Ovary (tissue), 7 donors: ENCODE measurements at regions not wholly inside any gene's neighbourhood (a gene's known extent, or its start where the extent isn't known, plus 50 kb on each side); places are given as distances from the start of the nearest gene placed in this dataset.

ENCODE experiments used
- DNase-seq, 5 donors: peaks; one replicate each; pipeline ENCODE4 v3.0.0-alpha.2; 2019 to 2020
- H3K27ac ChIP-seq, 2 donors: fragments of 200-600 bp; one replicate each; pipeline versions ENCODE4 v1.5.1 to v1.8.0; 2019 to 2022
- H3K27me3 ChIP-seq: fragments of 200-600 bp; one replicate; pipeline ENCODE4 v1.8.0; 2022
- H3K36me3 ChIP-seq: fragments of 200-600 bp; sonication (generic); one replicate; pipeline ENCODE4 v1.5.1; 2019
- H3K4me1 ChIP-seq: one replicate; pipeline ENCODE4 v1.8.1; 2013; ENCODE audit warnings: mild to moderate bottlenecking, moderate library complexity; ENCODE audit not compliant: insufficient read depth
- H3K4me3 ChIP-seq: fragments of 200-600 bp; sonication (generic); one replicate; pipeline ENCODE4 v1.5.1; 2017
- H3K9me3 ChIP-seq, 2 donors: fragments of 200-600 bp in 1 of 2; sonication (generic) in 1 of 2; one replicate each; pipeline versions ENCODE4 v1.5.1 to v1.8.1; 2013 to 2019; ENCODE audit warnings: mild to moderate bottlenecking in 1 of 2, moderate library complexity in 1 of 2
- CTCF ChIP-seq, 3 donors: fragments of 450-650 bp in 2 of 3; fragments of 200-600 bp in 1 of 3; IDR thresholded peaks; one replicate each; pipeline versions ENCODE4 v1.5.1 to v1.8.0; 2016 to 2022; ENCODE audit warnings: antibody characterized with exemption in 3 of 3, mild to moderate bottlenecking in 1 of 3
- EP300 ChIP-seq: sonication (generic); formaldehyde crosslinking; IDR thresholded peaks from one replicate; pipeline ENCODE4 v1.6.1; 2017; ENCODE audit warnings: antibody characterized with exemption
- POLR2A ChIP-seq: fragments of 450-650 bp; IDR thresholded peaks from one replicate; pipeline ENCODE4 v1.6.1; 2017; ENCODE audit warnings: antibody characterized with exemption, mild to moderate bottlenecking, moderate library complexity
- WGBS, 3 donors: extraction: QIAGEN DNeasy Blood & Tissue Kit in 1 of 3; methylation state at CpG; one replicate each; pipeline versions ENCODE4 v1.1.5 to v1.1.7; 2013 to 2017; 5-methylcytosine and 5-hydroxymethylcytosine counted together
- intact Hi-C, 4 donors: fragments of 100-400 bp; cut with DNase I; formaldehyde crosslinking; loops; one replicate each; pipeline versions ENCODE4 v1.11.0 to v1.15.1; 2022 to 2023
- donor health status: DM: no; HTN: no; CAD: no; lungs with moderate emphysema.
- donor health status: DM: no; HTN: no; CAD: no.
- donor health status: Bipolar disorder and iron deficiency.
- donor health status: DM: no; HTN: no; CAD: no.
- donor health status: DM: yes; HTN: yes; CAD: no.

- Histone ChIP-seq H3K27ac (no peak overlapping the region), H3K4me3 (no peak overlapping the region), H3K36me3 (no peaks in the 10 kb centered on the region), H3K9me3 (no peaks in the 10 kb centered on the region), H3K4me1 (no peaks in the 10 kb centered on the region), H3K27me3 (no peaks in the 10 kb centered on the region)
- 40 to 62% (median 46%) methylated on average over 5 of the region's 5 CpGs for WGBS, 3 donors
- no peak for DNase-seq
- intact Hi-C loops: no loop called here
- no peak for TF ChIP-seq CTCF (IDR thresholded peaks at IDR 0.05)
- no peak for TF ChIP-seq POLR2A
- TF ChIP-seq EP300: no peak
Observed at GRCh38 chr11:42772886-42773285, 538.9 kb upstream of the API5 start.

DNA sequence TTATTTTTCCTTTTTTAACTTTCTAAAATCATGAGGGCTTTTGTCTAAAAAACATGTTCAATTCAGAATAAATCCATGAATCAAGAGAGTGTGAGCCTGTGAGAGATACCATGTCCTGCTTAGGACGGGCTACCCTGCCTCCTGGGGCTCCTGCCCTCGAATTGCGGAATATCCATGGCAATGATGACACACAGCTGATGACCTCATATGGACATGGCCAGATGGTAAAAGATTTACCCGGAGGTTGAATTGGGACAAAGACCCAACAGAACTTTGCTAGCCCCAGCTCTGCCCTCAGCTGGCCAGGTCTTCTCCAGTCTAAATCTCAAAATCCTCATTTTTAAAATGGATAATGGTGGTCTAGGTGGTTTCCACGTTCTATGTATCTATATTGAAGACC is 538.1 kb upstream of the API5 start:
- WGBS, 3 donors: 72 to 80% (median 80%) methylated on average over 5 of the region's 5 CpGs
- intact Hi-C loops: no loop called here
- no peak for DNase-seq
- H3K4me1 ChIP-seq: no peaks in the 10 kb centered on the region
- H3K36me3 ChIP-seq: no peaks in the 10 kb centered on the region
- no peak overlapping the region for H3K27ac ChIP-seq
- no peak overlapping the region for H3K4me3 ChIP-seq
- no peaks in the 10 kb centered on the region for H3K9me3 ChIP-seq
- H3K27me3 ChIP-seq: no peaks in the 10 kb centered on the region
- TF ChIP-seq CTCF (IDR thresholded peaks at IDR 0.05) (no peak), EP300 (no peak)

DNA sequence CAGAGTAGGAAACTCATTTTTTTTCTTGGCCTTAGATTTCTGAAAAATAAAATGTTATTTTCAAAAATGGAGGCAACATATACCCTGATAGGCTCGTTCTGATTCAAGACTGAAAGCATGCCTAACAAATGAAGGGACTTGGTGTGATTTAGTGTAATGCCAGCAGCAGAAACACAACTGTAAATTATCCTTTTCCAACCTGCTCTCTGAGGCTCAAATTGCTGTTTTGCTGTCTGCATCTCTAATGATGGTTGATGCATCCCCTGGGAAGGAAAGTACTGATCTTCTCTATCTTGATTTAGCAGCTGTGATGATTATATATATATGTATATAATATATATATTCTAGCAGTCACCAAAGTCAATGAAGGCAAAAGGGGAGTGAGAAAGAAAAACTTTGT is 537.2 kb upstream of the API5 start:
- TF ChIP-seq CTCF (IDR thresholded peaks at IDR 0.05) (no peak), POLR2A (no peak), EP300 (no peak)
- DNase-seq: no peak
- intact Hi-C loops: no loop called here
- Histone ChIP-seq H3K9me3 (no peaks in the 10 kb centered on the region), H3K27ac (no peak overlapping the region), H3K4me1 (no peaks in the 10 kb centered on the region), H3K36me3 (no peaks in the 10 kb centered on the region), H3K27me3 (no peaks in the 10 kb centered on the region), H3K4me3 (no peak overlapping the region)
- 20 to 38% (median 28%) methylated on average over 1 of the region's 1 CpG for WGBS, 3 donors

DNA sequence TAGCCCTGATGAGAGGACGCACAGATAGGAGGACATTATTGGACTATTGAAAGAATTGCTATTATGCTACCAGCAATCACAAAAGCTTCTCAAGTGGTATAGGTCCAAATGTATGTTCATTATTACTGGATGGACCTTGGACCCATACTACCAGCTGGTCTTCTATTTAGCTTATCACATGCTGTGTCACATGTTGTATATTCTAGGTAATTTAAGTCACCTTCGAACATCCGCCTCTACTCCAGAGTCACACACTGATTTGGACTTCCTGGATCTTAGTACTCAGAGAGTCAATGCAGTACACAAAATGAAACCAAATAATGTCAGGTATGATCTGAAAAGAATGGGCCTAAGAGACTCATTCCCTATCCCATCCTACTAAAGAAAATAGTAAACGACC is 534.0 kb upstream of the API5 start:
- intact Hi-C loops: no loop called here
- H3K27ac ChIP-seq: no peak overlapping the region
- no peak for TF ChIP-seq POLR2A
- TF ChIP-seq CTCF (IDR thresholded peaks at IDR 0.05): no peak
- no peak for TF ChIP-seq EP300

GRCh38 chr11:42778193-42778592 is 533.6 kb upstream of the API5 start:
- intact Hi-C loops: no loop called here
- H3K36me3 ChIP-seq: no peaks in the 10 kb centered on the region
- no peak for DNase-seq
- H3K27me3 ChIP-seq: no peaks in the 10 kb centered on the region
- H3K4me3 ChIP-seq: no peak overlapping the region
- H3K27ac ChIP-seq: no peak overlapping the region
- no peaks in the 10 kb centered on the region for H3K9me3 ChIP-seq
- TF ChIP-seq CTCF (IDR thresholded peaks at IDR 0.05) (no peak), EP300 (no peak), POLR2A (no peak)
- H3K4me1 ChIP-seq: no peaks in the 10 kb centered on the region
- WGBS, 3 donors: 81 to 97% (median 83%) methylated on average over 1 of the region's 1 CpG

More for the DNA sequence above, 534.0 kb upstream of the API5 start:
- no peaks in the 10 kb centered on the region for H3K36me3 ChIP-seq
- H3K4me1 ChIP-seq: no peaks in the 10 kb centered on the region
- no peaks in the 10 kb centered on the region for H3K27me3 ChIP-seq
- no peak overlapping the region for H3K4me3 ChIP-seq
- no peak for DNase-seq
- WGBS, 3 donors: 68 to 88% (median 82%) methylated on average over 4 of the region's 4 CpGs
- no peaks in the 10 kb centered on the region for H3K9me3 ChIP-seq
